WERI-Rb-1 (cell line): ENCODE measurements at regions not wholly inside any gene's neighbourhood (a gene's known extent, or its start where the extent isn't known, plus 50 kb on each side); places are given as distances from the start of the nearest gene placed in this dataset.

ENCODE experiments used
- DNase-seq: peaks from one replicate; pipeline ENCODE4 v3.0.0-alpha.2; 2020
- H3K27ac ChIP-seq: fragments of 250-450 bp; sonication (Bioruptor Pico); 2 replicates; pipeline ENCODE4 v1.5.1; 2020; ENCODE audit warnings: mild to moderate bottlenecking, moderate library complexity
- H3K27me3 ChIP-seq: fragments of 250-450 bp; sonication (Bioruptor Pico); 2 replicates; pipeline ENCODE4 v1.5.1; 2021; ENCODE audit warnings: mild to moderate bottlenecking, low read depth, moderate library complexity; ENCODE audit not compliant: insufficient read depth, severe bottlenecking
- H3K36me3 ChIP-seq: fragments of 250-450 bp; sonication (Bioruptor Pico); 2 replicates; pipeline ENCODE4 v1.5.1; 2020; ENCODE audit warnings: mild to moderate bottlenecking, moderate library complexity
- H3K4me3 ChIP-seq: 2 replicates; pipeline ENCODE4 v1.5.1; 2011; ENCODE audit warnings: low read depth, mild to moderate bottlenecking, control low read depth, low read length
- H3K9me3 ChIP-seq: fragments of 250-450 bp; sonication (Bioruptor Pico); 2 replicates; pipeline ENCODE4 v1.5.1; 2021; ENCODE audit warnings: mild to moderate bottlenecking, moderate library complexity; ENCODE audit not compliant: severe bottlenecking
- CTCF ChIP-seq: IDR thresholded peaks from 2 replicates; pipeline ENCODE4 v1.5.1; 2011; ENCODE audit warnings: low read depth, mild to moderate bottlenecking, control low read depth, inconsistent platforms, low read length

- H3K36me3 ChIP-seq: no peaks in the 10 kb centered on the region
- DNase-seq: no peak
- no peak overlapping the region for H3K4me3 ChIP-seq
- H3K27me3 ChIP-seq: peaks cover 53% of the 10 kb centered on the region
- no peak for TF ChIP-seq CTCF
- no peaks in the 10 kb centered on the region for H3K9me3 ChIP-seq
- H3K27ac ChIP-seq: no peak overlapping the region
These were observed 281.2 kb downstream of the SETD4 start for GRCh38 chr21:35779167-35779566.

GRCh38 chr21:35777081-35777480, 283.2 kb downstream of the SETD4 start:
- H3K27ac ChIP-seq: no peak overlapping the region
- no peaks in the 10 kb centered on the region for H3K36me3 ChIP-seq
- H3K4me3 ChIP-seq: no peak overlapping the region
- H3K27me3 ChIP-seq: peaks cover 62% of the 10 kb centered on the region
- H3K9me3 ChIP-seq: no peaks in the 10 kb centered on the region
- TF ChIP-seq CTCF: no peak
- DNase-seq: no peak

- Histone ChIP-seq H3K4me3 (no peak overlapping the region), H3K27me3 (peaks cover 69% of the 10 kb centered on the region), H3K9me3 (no peaks in the 10 kb centered on the region), H3K27ac (no peak overlapping the region), H3K36me3 (no peaks in the 10 kb centered on the region)
- DNase-seq: no peak
- TF ChIP-seq CTCF: no peak
These were observed 284.4 kb downstream of the SETD4 start for GRCh38 chr21:35775778-35776544.

GRCh38 chr21:35770101-35770945, 290.0 kb downstream of the SETD4 start:
- peaks cover 68% of the 10 kb centered on the region for H3K27me3 ChIP-seq
- H3K36me3 ChIP-seq: no peaks in the 10 kb centered on the region
- H3K9me3 ChIP-seq: no peaks in the 10 kb centered on the region
- TF ChIP-seq CTCF: no peak
- DNase-seq: no peak
- H3K4me3 ChIP-seq: no peak overlapping the region
- no peak overlapping the region for H3K27ac ChIP-seq

GRCh38 chr21:35768187-35768586, 292.1 kb downstream of the SETD4 start:
- H3K27ac ChIP-seq: no peak overlapping the region
- no peaks in the 10 kb centered on the region for H3K9me3 ChIP-seq
- H3K4me3 ChIP-seq: no peak overlapping the region
- no peak for DNase-seq
- no peak for TF ChIP-seq CTCF
- H3K27me3 ChIP-seq: peaks cover 75% of the 10 kb centered on the region
- H3K36me3 ChIP-seq: no peaks in the 10 kb centered on the region
